WTC11 (cell line): ENCODE measurements at regions not wholly inside any gene's neighbourhood (a gene's known extent, or its start where the extent isn't known, plus 50 kb on each side); places are given as distances from the start of the nearest gene placed in this dataset.

Experiments
- ATAC-seq: fragments of 200-7000 bp; cut with Tn5 transposase; 2 replicates; pipeline ENCODE4 v1.10.0; 2021; ENCODE audit warnings: mild to moderate bottlenecking, moderate library complexity
- CTCF ChIA-PET: fragments of 300-600 bp; sonication (Branson Sonifier 250); formaldehyde crosslinking; loops from one replicate; lab custom pipeline; 2021; ENCODE audit warnings: antibody characterized with exemption; lab: Charles Lee
- POLR2A ChIA-PET: fragments of 350-600 bp; sonication (Branson Sonifier 250); formaldehyde crosslinking; loops from one replicate; lab custom pipeline; 2021; ENCODE audit warnings: antibody characterized with exemption; lab: Charles Lee
- DNase-seq: peaks from one replicate; pipeline ENCODE4 v3.0.0; 2021; ENCODE audit warnings: low spot score
- H3K27ac Mint-ChIP-seq: 2 replicates; pipeline ENCODE4 v1.8.0; 2021; ENCODE audit warnings: mixed read lengths
- H3K27me3 Mint-ChIP-seq: 2 replicates; pipeline ENCODE4 v1.8.0; 2021; ENCODE audit warnings: low read depth, mild to moderate bottlenecking, moderate library complexity, mixed read lengths
- H3K36me3 Mint-ChIP-seq: 2 replicates; pipeline ENCODE4 v1.8.0; 2021; ENCODE audit warnings: mixed read lengths
- H3K4me1 Mint-ChIP-seq: 2 replicates; pipeline ENCODE4 v1.8.0; 2022; ENCODE audit warnings: mixed read lengths
- H3K4me3 Mint-ChIP-seq: 2 replicates; pipeline ENCODE4 v1.8.0; 2021; ENCODE audit warnings: mild to moderate bottlenecking, moderate library complexity, mixed read lengths
- H3K9me3 Mint-ChIP-seq: 2 replicates; pipeline ENCODE4 v1.8.0; 2021; ENCODE audit warnings: mixed read lengths
- CBFB ChIP-seq: sonication (generic); formaldehyde crosslinking; IDR thresholded peaks from 2 replicates; pipeline ENCODE4 v1.8.1; 2022; ENCODE audit warnings: mild to moderate bottlenecking, low read depth, missing genetic modification reagents
- ESRRA ChIP-seq: sonication (generic); formaldehyde crosslinking; IDR thresholded peaks from 2 replicates; pipeline ENCODE4 v1.8.1; 2022; ENCODE audit warnings: mild to moderate bottlenecking, missing genetic modification reagents, borderline replicate concordance
- FOXJ3 ChIP-seq: sonication (generic); formaldehyde crosslinking; IDR thresholded peaks from 2 replicates; pipeline ENCODE4 v1.9.0; 2021; ENCODE audit warnings: missing genetic modification reagents, mild to moderate bottlenecking, borderline replicate concordance
- GABPB1 ChIP-seq: sonication (generic); formaldehyde crosslinking; IDR thresholded peaks from 2 replicates; pipeline ENCODE4 v1.8.1; 2023; ENCODE audit warnings: mild to moderate bottlenecking, missing genetic modification reagents
- GTF2I ChIP-seq: fragments of 250-450 bp; sonication (Bioruptor Pico); conservative IDR thresholded peaks from 2 replicates; pipeline ENCODE4 v1.4.0; 2021; ENCODE audit warnings: mild to moderate bottlenecking
- PRDM15 ChIP-seq: sonication (generic); formaldehyde crosslinking; IDR thresholded peaks from 2 replicates; pipeline ENCODE4 v1.8.0; 2022; ENCODE audit warnings: missing genetic modification reagents
- TCF7 ChIP-seq: sonication (generic); formaldehyde crosslinking; IDR thresholded peaks from 2 replicates; pipeline ENCODE4 v1.8.0; 2022; ENCODE audit warnings: mild to moderate bottlenecking, low read depth, missing genetic modification reagents, moderate library complexity
- ZNF121 ChIP-seq: sonication (generic); formaldehyde crosslinking; IDR thresholded peaks from 2 replicates; pipeline ENCODE4 v1.8.0; 2023; ENCODE audit warnings: missing genetic modification reagents
- ZNF232 ChIP-seq: sonication (generic); formaldehyde crosslinking; IDR thresholded peaks from 2 replicates; pipeline ENCODE4 v1.8.0; 2022; ENCODE audit warnings: mild to moderate bottlenecking, missing genetic modification reagents
- ZNF281 ChIP-seq: sonication (generic); formaldehyde crosslinking; IDR thresholded peaks from 2 replicates; pipeline ENCODE4 v1.8.0; 2023; ENCODE audit warnings: mild to moderate bottlenecking, missing genetic modification reagents
- ZNF317 ChIP-seq: sonication (generic); formaldehyde crosslinking; IDR thresholded peaks from 2 replicates; pipeline ENCODE4 v1.8.1; 2023; ENCODE audit warnings: low read depth, mild to moderate bottlenecking, moderate library complexity, missing genetic modification reagents, borderline replicate concordance
- ZNF416 ChIP-seq: fragments of 250-450 bp; sonication (Bioruptor Pico); IDR thresholded peaks from 2 replicates; pipeline ENCODE4 v1.9.0; 2021; ENCODE audit warnings: mild to moderate bottlenecking, inconsistent platforms
- ZNF512 ChIP-seq: sonication (generic); formaldehyde crosslinking; IDR thresholded peaks from 2 replicates; pipeline ENCODE4 v1.8.1; 2022; ENCODE audit warnings: missing genetic modification reagents, borderline replicate concordance

- no peak for TF ChIP-seq ZNF512 (CRISPR knock-in tag)
- TF ChIP-seq FOXJ3 (CRISPR knock-in tag) = no peak
Measured at GRCh38 chr2:145914716-145915115, 1394.8 kb upstream of the ZEB2 start (continued).

GRCh38 chr2:145910416-145910815 lies 1390.5 kb upstream of the ZEB2 start:
- CTCF ChIA-PET = no interaction called here
- POLR2A ChIA-PET = no interaction called here
- DNase-seq (no peak), ATAC-seq (no peak)
- H3K27ac Mint-ChIP-seq = no peak overlapping the region
- no peak overlapping the region for H3K4me3 Mint-ChIP-seq
- no peaks in the 10 kb centered on the region for H3K36me3 Mint-ChIP-seq
- H3K9me3 Mint-ChIP-seq = no peaks in the 10 kb centered on the region
- no peaks in the 10 kb centered on the region for H3K27me3 Mint-ChIP-seq
- H3K4me1 Mint-ChIP-seq = peaks cover 25% of the 10 kb centered on the region
- TF ChIP-seq ZNF416 (no peak), ZNF317 (CRISPR knock-in tag) (no peak), GABPB1 (CRISPR knock-in tag) (no peak), TCF7 (CRISPR knock-in tag) (no peak), ZNF281 (CRISPR knock-in tag) (no peak), PRDM15 (CRISPR knock-in tag) (no peak), CBFB (CRISPR knock-in tag) (no peak), ZNF232 (no peak), GTF2I (CRISPR knock-in tag) (no peak), ZNF121 (CRISPR knock-in tag) (no peak)

- Mint-ChIP-seq H3K4me1 (peaks cover 30% of the 10 kb centered on the region), H3K27ac (no peak overlapping the region), H3K36me3 (no peaks in the 10 kb centered on the region), H3K9me3 (no peaks in the 10 kb centered on the region), H3K4me3 (no peak overlapping the region), H3K27me3 (no peaks in the 10 kb centered on the region)
- no peak for DNase-seq
- POLR2A ChIA-PET = no interaction called here
- CTCF ChIA-PET = no interaction called here
- TF ChIP-seq ESRRA (CRISPR knock-in tag) (no peak), ZNF281 (CRISPR knock-in tag) (no peak)
- no peak for ATAC-seq
Measured at GRCh38 chr2:145909766-145910165, 1389.8 kb upstream of the ZEB2 start.
